ENCODE measurements at regions not wholly inside any gene's neighbourhood (a gene's known extent, or its start where the extent isn't known, plus 50 kb on each side); places are given as distances from the start of the nearest gene placed in this dataset.

DNA sequence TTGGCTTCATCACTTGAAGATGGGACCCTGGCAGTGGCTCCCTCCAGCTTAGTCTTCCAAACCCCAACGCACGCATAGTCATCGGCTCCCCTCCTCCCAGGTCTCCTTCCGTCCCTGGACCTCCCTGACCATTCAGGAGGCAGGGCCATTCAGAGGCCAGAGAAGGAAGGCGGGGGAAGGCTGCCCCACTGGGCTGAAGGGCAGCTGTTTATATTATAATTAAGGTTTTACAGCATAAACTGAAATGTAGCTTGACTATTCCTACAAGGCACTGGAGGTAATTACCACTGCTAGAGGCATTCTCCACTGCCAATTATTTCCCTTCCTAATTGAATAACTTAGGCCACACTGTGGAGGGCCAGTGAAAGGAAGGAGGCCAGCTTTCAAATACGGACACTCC is 170.6 kb upstream of the PROX1 start:
- no peak for DNase-seq (ENCODE audit: low read depth)
- no peak overlapping the region for H3K4me3 ChIP-seq (ENCODE audit: low read length)
- TF ChIP-seq CTCF (conservative IDR thresholded peaks at IDR 0.05; ENCODE audit: low read length) = no peak

DNA sequence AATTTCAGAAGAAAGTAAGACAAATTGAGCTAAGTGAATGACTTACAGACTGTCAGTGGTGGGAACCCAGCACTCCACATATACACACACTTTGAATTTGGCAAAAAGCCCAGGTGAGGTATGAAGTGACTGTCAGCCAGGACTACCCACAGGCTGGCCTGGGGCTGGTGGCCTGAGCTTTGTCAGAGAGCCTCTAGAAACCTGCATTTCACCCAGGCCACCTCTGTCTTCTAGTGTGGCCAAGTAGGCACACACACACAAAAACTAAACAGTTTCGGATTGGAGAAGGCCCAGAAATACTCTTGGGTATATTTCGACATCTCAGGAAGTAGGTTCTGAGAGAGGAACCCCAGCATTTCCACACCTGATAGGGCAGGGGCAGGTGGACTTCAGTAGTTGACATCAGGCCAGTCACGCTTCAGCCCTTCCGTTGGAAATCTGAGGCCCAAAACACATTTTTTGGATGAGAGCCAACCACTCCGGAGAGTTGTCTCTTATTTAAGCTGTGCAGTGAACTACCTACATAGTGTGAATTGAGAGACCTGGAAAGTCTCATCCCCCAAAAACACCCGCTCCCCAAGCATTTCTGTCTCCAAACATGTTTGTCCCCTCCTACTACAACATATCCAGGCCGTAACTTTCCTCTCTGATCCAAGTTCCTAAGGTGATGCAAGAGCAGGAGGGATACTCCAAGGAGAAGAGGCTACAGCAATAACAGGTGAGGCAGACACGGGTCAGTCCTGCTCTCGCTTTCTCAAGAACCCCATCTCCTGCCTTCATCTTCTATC is 167.2 kb upstream of the PROX1 start:
- H3K4me3 ChIP-seq (ENCODE audit: low read length) = no peak overlapping the region
- no peak for DNase-seq (ENCODE audit: low read depth)
- no peak for TF ChIP-seq CTCF (conservative IDR thresholded peaks at IDR 0.05; ENCODE audit: low read length)

- no peak overlapping the region for H3K4me3 ChIP-seq (ENCODE audit: low read length)
- TF ChIP-seq CTCF (conservative IDR thresholded peaks at IDR 0.05; ENCODE audit: low read length) = no peak
- DNase-seq (ENCODE audit: low read depth) = no peak
Measured at GRCh38 chr1:213821175-213821942, 166.4 kb upstream of the PROX1 start.

- no peak overlapping the region for H3K4me3 ChIP-seq (ENCODE audit: low read length)
- no peak for TF ChIP-seq CTCF (conservative IDR thresholded peaks at IDR 0.05; ENCODE audit: low read length)
- no peak for DNase-seq (ENCODE audit: low read depth)
Measured at GRCh38 chr1:213821943-213822334, 165.8 kb upstream of the PROX1 start.

DNA sequence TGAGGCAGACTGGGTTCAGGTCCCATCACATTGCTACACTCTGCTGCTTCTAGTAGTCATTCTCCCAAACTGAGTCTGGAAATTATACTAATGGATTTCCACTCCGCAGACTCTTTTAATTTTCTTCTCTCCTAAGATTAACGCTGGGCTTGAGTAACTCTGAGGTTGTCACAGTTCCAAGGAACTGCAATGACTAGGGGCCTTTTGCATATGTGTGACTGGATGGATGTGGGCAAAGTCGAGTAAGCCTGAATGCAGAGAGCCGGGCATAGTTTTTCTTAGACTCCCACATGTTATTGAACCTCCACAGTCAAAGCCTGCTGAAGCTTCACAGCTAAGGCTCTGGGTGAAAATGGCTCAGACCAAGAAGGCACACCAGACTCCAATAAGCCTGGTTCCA is 160.9 kb upstream of the PROX1 start:
- H3K4me3 ChIP-seq (ENCODE audit: low read length) = no peak overlapping the region
- no peak for TF ChIP-seq CTCF (conservative IDR thresholded peaks at IDR 0.05; ENCODE audit: low read length)
- DNase-seq (ENCODE audit: low read depth) = no peak

GRCh38 chr1:213828867-213829266 is 158.9 kb upstream of the PROX1 start:
- H3K4me3 ChIP-seq (ENCODE audit: low read length) = no peak overlapping the region
- no peak for TF ChIP-seq CTCF (conservative IDR thresholded peaks at IDR 0.05; ENCODE audit: low read length)
- DNase-seq (ENCODE audit: low read depth) = no peak

DNA sequence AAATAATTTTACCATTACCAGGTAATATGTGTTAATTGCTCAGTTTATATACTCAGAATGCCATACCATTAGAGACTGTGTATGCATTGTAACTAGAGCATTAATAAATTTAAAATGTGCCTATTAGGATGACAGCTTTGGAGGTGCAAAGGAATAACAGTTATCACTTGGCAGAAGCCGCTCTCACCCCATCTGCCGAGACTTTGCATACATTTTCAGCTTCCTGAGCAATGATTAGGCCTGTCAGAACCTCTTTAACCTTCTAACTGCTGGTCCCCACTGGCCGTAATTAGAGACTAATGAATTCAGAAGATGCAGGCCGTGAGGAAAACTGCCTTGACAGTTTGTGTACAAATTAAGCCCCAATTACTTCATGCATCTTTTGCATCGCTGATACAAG is 158.0 kb upstream of the PROX1 start:
- no peak overlapping the region for H3K4me3 ChIP-seq (ENCODE audit: low read length)
- TF ChIP-seq CTCF (conservative IDR thresholded peaks at IDR 0.05; ENCODE audit: low read length) = no peak
- DNase-seq (ENCODE audit: low read depth) = no peak
